NOMO-1 treated with DMSO at 0.1 percent for 48 hours (cell line): ENCODE measurements at regions not wholly inside any gene's neighbourhood (a gene's known extent, or its start where the extent isn't known, plus 50 kb on each side); places are given as distances from the start of the nearest gene placed in this dataset.
"Not testable (repeated sequence)": the region's sequence is repeated elsewhere in the genome, so short reads cannot be mapped to it uniquely, and the experiment has no call there.

Source experiments
- DNase-seq: peaks from one replicate; lab custom pipeline; 2025; ENCODE audit not compliant: unreplicated experiment; lab: John Stamatoyannopoulos, UW

GRCh38 chr6:114713690-114714089 lies 370.9 kb upstream of the HS3ST5 start:
- no peak for DNase-seq

GRCh38 chr6:114712129-114712662 lies 369.4 kb upstream of the HS3ST5 start:
- DNase-seq = no peak

GRCh38 chr6:114707081-114707620 lies 364.3 kb upstream of the HS3ST5 start:
- DNase-seq = no peak

GRCh38 chr6:114690625-114691024 lies 347.8 kb upstream of the HS3ST5 start:
- DNase-seq = no peak

- no peak for DNase-seq
Observed at GRCh38 chr6:114659513-114659912, 316.7 kb upstream of the HS3ST5 start.

- no peak for DNase-seq
Observed at GRCh38 chr6:114651611-114652010, 308.8 kb upstream of the HS3ST5 start.

- DNase-seq = no peak
Observed at GRCh38 chr6:114650891-114651290, 308.1 kb upstream of the HS3ST5 start.

- no peak for DNase-seq
Observed at GRCh38 chr6:114649298-114649697, 306.5 kb upstream of the HS3ST5 start.

- no peak for DNase-seq
Observed at GRCh38 chr6:114648847-114649246, 306.0 kb upstream of the HS3ST5 start.

- DNase-seq = no peak
Observed at GRCh38 chr6:114638341-114638740, 295.5 kb upstream of the HS3ST5 start.

- DNase-seq = no peak
Observed at GRCh38 chr6:114634016-114634415, 291.2 kb upstream of the HS3ST5 start.

- DNase-seq = not testable (repeated sequence)
Observed at GRCh38 chr6:114626226-114626625, 283.4 kb upstream of the HS3ST5 start.

- DNase-seq = no peak
Observed at GRCh38 chr6:114619621-114620200, 276.9 kb upstream of the HS3ST5 start.

- no peak for DNase-seq
Observed at GRCh38 chr6:114611696-114612095, 268.9 kb upstream of the HS3ST5 start.

GRCh38 chr6:114608091-114608490 lies 265.3 kb upstream of the HS3ST5 start:
- no peak for DNase-seq

GRCh38 chr6:114605656-114606055 lies 262.8 kb upstream of the HS3ST5 start:
- DNase-seq = no peak

- no peak for DNase-seq
Observed at GRCh38 chr6:114600381-114600780, 257.6 kb upstream of the HS3ST5 start.

- DNase-seq = no peak
Observed at GRCh38 chr6:114595591-114595990, 252.8 kb upstream of the HS3ST5 start.

- DNase-seq = no peak
Observed at GRCh38 chr6:114595186-114595585, 252.4 kb upstream of the HS3ST5 start.

- no peak for DNase-seq
Observed at GRCh38 chr6:114592506-114592905, 249.7 kb upstream of the HS3ST5 start.

- DNase-seq = no peak
Observed at GRCh38 chr6:114588726-114589125, 245.9 kb upstream of the HS3ST5 start.

GRCh38 chr6:114586298-114586697 lies 243.5 kb upstream of the HS3ST5 start:
- DNase-seq = no peak

GRCh38 chr6:114581293-114581692 lies 238.5 kb upstream of the HS3ST5 start:
- DNase-seq = no peak
